HepG2 (cell line): ENCODE measurements at regions not wholly inside any gene's neighbourhood (a gene's known extent, or its start where the extent isn't known, plus 50 kb on each side); places are given as distances from the start of the nearest gene placed in this dataset.
A peak's percentile ranks its signal among the peaks of the same experiment; 100 is the strongest.

Experiments
- AHR ChIP-seq: IDR thresholded peaks from 2 replicates; pipeline ENCODE4 v1.6.1; 2018; ENCODE audit warnings: missing genetic modification reagents, missing compliant biosample characterization
- ARNTL ChIP-seq: sonication (generic); formaldehyde crosslinking; IDR thresholded peaks from 2 replicates; pipeline ENCODE4 v1.4.0; 2020; ENCODE audit warnings: mild to moderate bottlenecking, missing genetic modification reagents
- ATRX ChIP-seq: sonication (generic); formaldehyde crosslinking; IDR thresholded peaks from 2 replicates; pipeline ENCODE4 v1.4.0; 2020; ENCODE audit warnings: missing genetic modification reagents, borderline replicate concordance
- CHCHD3 ChIP-seq: sonication (generic); formaldehyde crosslinking; IDR thresholded peaks from 2 replicates; pipeline ENCODE4 v1.8.0; 2022; ENCODE audit warnings: mild to moderate bottlenecking, missing genetic modification reagents, moderate library complexity
- CREB1 ChIP-seq, 2 experiments: fragments of 450-650 bp in 1 of 2; IDR thresholded peaks; 2 replicates each; pipeline ENCODE4 v1.6.1; 2016 to 2017; ENCODE audit warnings: control low read depth in 1 of 2, mild to moderate bottlenecking in 1 of 2, missing compliant biosample characterization in 1 of 2, missing genetic modification characterization in 1 of 2
- E2F5 ChIP-seq: sonication (generic); formaldehyde crosslinking; conservative IDR thresholded peaks from 2 replicates; pipeline ENCODE4 v1.4.0; 2020; ENCODE audit warnings: missing genetic modification reagents
- ERF ChIP-seq: IDR thresholded peaks from 2 replicates; pipeline ENCODE4 v1.6.1; 2018; ENCODE audit warnings: missing biosample characterization, missing genetic modification reagents
- FOXO1 ChIP-seq: sonication (generic); formaldehyde crosslinking; IDR thresholded peaks from 2 replicates; pipeline ENCODE4 v1.4.0; 2020; ENCODE audit warnings: missing genetic modification reagents
- HNF4G ChIP-seq, 2 experiments: sonication (generic) in 1 of 2; formaldehyde crosslinking in 1 of 2; IDR thresholded peaks; 2 replicates each; pipeline versions ENCODE4 v1.4.0 to v1.6.1; 2011 to 2020; ENCODE audit warnings: borderline replicate concordance in 2 of 2, low read depth in 2 of 2, mild to moderate bottlenecking in 2 of 2, low read length in 1 of 2, missing genetic modification reagents in 1 of 2, moderate library complexity in 1 of 2
- MYC ChIP-seq: sonication (generic); formaldehyde crosslinking; IDR thresholded peaks from 2 replicates; pipeline ENCODE4 v1.9.0; 2021; ENCODE audit warnings: missing genetic modification reagents, borderline replicate concordance
- NBN ChIP-seq: fragments of 450-650 bp; conservative IDR thresholded peaks from 2 replicates; pipeline ENCODE4 v1.6.1; 2017
- NCOA1 ChIP-seq: sonication (generic); formaldehyde crosslinking; IDR thresholded peaks from 2 replicates; pipeline ENCODE4 v1.9.0; 2021; ENCODE audit warnings: missing genetic modification reagents
- NCOA2 ChIP-seq: sonication (generic); formaldehyde crosslinking; IDR thresholded peaks from 2 replicates; pipeline ENCODE4 v1.8.0; 2022; ENCODE audit warnings: inconsistent platforms
- NR3C1 ChIP-seq: sonication (generic); formaldehyde crosslinking; IDR thresholded peaks from 2 replicates; pipeline ENCODE4 v1.4.0; 2020; ENCODE audit warnings: missing genetic modification reagents
- REST ChIP-seq, 2 experiments: IDR thresholded peaks; 2 replicates each; pipeline ENCODE4 v1.6.1; 2011 to 2012; ENCODE audit warnings: low read length in 2 of 2, borderline replicate concordance in 1 of 2, low read depth in 1 of 2, mild to moderate bottlenecking in 1 of 2, moderate library complexity in 1 of 2
- SMYD3 ChIP-seq: sonication (generic); formaldehyde crosslinking; IDR thresholded peaks from 2 replicates; pipeline ENCODE4 v1.8.1; 2023; ENCODE audit warnings: mild to moderate bottlenecking, missing genetic modification reagents
- SOX13 ChIP-seq, 3 experiments: fragments of 450-650 bp in 1 of 3; sonication (generic) in 1 of 3; formaldehyde crosslinking in 1 of 3; IDR thresholded peaks in 2 of 3; conservative IDR thresholded peaks in 1 of 3; 2 replicates each; pipeline versions ENCODE4 v1.5.0 to v1.6.1; 2016 to 2020; ENCODE audit warnings: antibody characterized with exemption in 1 of 3, mild to moderate bottlenecking in 1 of 3, missing compliant biosample characterization in 1 of 3, missing genetic modification reagents in 1 of 3, moderate library complexity in 1 of 3
- ZC3H13 ChIP-seq: sonication (generic); formaldehyde crosslinking; IDR thresholded peaks from 2 replicates; pipeline ENCODE4 v1.8.1; 2023; ENCODE audit warnings: mild to moderate bottlenecking, missing genetic modification reagents, moderate library complexity
- ZC3H4 ChIP-seq: sonication (generic); formaldehyde crosslinking; IDR thresholded peaks from 2 replicates; pipeline ENCODE4 v1.4.0; 2020; ENCODE audit warnings: missing genetic modification reagents, borderline replicate concordance
- ZFP91 ChIP-seq: sonication (generic); formaldehyde crosslinking; IDR thresholded peaks from 2 replicates; pipeline ENCODE4 v1.9.0; 2022; ENCODE audit warnings: missing genetic modification reagents, mild to moderate bottlenecking, borderline replicate concordance
- ZNF382 ChIP-seq: sonication (generic); formaldehyde crosslinking; IDR thresholded peaks from 2 replicates; pipeline ENCODE4 v1.5.0; 2020; ENCODE audit warnings: missing genetic modification reagents, mild to moderate bottlenecking, borderline replicate concordance
- ZNF567 ChIP-seq: sonication (generic); formaldehyde crosslinking; IDR thresholded peaks from 2 replicates; pipeline ENCODE4 v1.8.1; 2023; ENCODE audit warnings: mild to moderate bottlenecking, missing genetic modification reagents, borderline replicate concordance
- ZNF652 ChIP-seq: IDR thresholded peaks from 2 replicates; pipeline ENCODE4 v1.6.1; 2016; ENCODE audit warnings: low read depth, borderline replicate concordance
- ZZZ3 ChIP-seq: sonication (generic); formaldehyde crosslinking; IDR thresholded peaks from 2 replicates; pipeline ENCODE4 v1.4.0; 2020; ENCODE audit warnings: missing genetic modification reagents, mild to moderate bottlenecking, borderline replicate concordance

- TF ChIP-seq MYC (no peak), NR3C1 (CRISPR knock-in tag) (no peak), ZNF652 (no peak), CHCHD3 (no peak), ZNF382 (CRISPR knock-in tag) (no peak), ARNTL (no peak), NBN (no peak), NCOA1 (no peak), HNF4G (IDR thresholded peaks at IDR 0.05; ENCODE audit: borderline replicate concordance, low read depth, low read length) (0 out of 2 replicates have a peak, but pooled peaks have one; percentile 30), HNF4G (CRISPR knock-in tag; IDR thresholded peaks at IDR 0.05; ENCODE audit: borderline replicate concordance, low read depth) (no peak), AHR (CRISPR knock-in tag) (no peak), FOXO1 (no peak), CREB1 (IDR thresholded peaks at IDR 0.05) (no peak), CREB1 (CRISPR knock-in tag; IDR thresholded peaks at IDR 0.05) (peak; percentile 49), SMYD3 (CRISPR knock-in tag) (no peak), ZFP91 (no peak), ZC3H13 (CRISPR knock-in tag) (no peak), ZZZ3 (no peak), ZNF567 (CRISPR knock-in tag) (no peak), ZC3H4 (CRISPR knock-in tag) (no peak), REST (IDR thresholded peaks at IDR 0.05; ENCODE audit: borderline replicate concordance in 1 of 2, low read depth in 1 of 2, low read length in 2 of 2) (no peak), NCOA2 (CRISPR knock-in tag) (0 out of 2 replicates have a peak, but pooled peaks have one; percentile 35), ERF (CRISPR knock-in tag) (no peak), ATRX (CRISPR knock-in tag) (no peak), SOX13 (IDR thresholded peaks at IDR 0.05) (no peak), SOX13 (CRISPR knock-in tag; conservative IDR thresholded peaks at IDR 0.05 in 1 of 2, IDR thresholded peaks at IDR 0.05 in 1 of 2) (peak in 1 of 2 experiments; percentile 60; a peak in 2 of 4 replicates), E2F5 (CRISPR knock-in tag) (no peak)
Observed at GRCh38 chr4:26252349-26253025, 68.3 kb upstream of the RBPJ start (continued).
